ENCODE measurements at regions not wholly inside any gene's neighbourhood (a gene's known extent, or its start where the extent isn't known, plus 50 kb on each side); places are given as distances from the start of the nearest gene placed in this dataset.

DNA sequence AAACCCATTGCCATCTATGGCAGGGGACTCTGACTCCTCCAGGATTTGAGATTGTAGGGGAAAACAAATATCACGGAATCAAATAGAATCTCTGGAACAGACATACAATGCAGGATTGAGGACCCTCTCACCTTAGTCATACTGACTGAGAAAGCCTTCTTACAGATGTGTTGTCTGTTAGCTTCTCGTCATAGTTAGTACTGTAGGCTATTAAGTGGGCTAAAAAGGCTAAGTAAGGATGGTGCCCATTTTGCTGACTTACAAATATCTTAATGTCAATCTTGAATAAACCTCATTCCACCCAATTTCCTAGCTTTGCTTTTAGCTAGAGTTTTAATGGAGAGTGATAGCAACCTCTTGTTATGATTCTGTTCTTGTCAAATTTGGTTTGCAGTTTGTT lies 352.4 kb downstream of the QKI start:
- TF ChIP-seq POLR2AphosphoS5 (IDR thresholded peaks at IDR 0.05) (no peak), POLR2A (IDR thresholded peaks at IDR 0.05) (no peak), EP300 (IDR thresholded peaks at IDR 0.05; ENCODE audit: low read depth) (no peak)
- TF ChIP-seq, protein P1, sequence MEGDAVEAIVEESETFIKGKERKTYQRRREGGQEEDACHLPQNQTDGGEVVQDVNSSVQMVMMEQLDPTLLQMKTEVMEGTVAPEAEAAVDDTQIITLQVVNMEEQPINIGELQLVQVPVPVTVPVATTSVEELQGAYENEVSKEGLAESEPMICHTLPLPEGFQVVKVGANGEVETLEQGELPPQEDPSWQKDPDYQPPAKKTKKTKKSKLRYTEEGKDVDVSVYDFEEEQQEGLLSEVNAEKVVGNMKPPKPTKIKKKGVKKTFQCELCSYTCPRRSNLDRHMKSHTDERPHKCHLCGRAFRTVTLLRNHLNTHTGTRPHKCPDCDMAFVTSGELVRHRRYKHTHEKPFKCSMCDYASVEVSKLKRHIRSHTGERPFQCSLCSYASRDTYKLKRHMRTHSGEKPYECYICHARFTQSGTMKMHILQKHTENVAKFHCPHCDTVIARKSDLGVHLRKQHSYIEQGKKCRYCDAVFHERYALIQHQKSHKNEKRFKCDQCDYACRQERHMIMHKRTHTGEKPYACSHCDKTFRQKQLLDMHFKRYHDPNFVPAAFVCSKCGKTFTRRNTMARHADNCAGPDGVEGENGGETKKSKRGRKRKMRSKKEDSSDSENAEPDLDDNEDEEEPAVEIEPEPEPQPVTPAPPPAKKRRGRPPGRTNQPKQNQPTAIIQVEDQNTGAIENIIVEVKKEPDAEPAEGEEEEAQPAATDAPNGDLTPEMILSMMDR (IDR thresholded peaks at IDR 0.05), result no peak
